ENCODE measurements at regions not wholly inside any gene's neighbourhood (a gene's known extent, or its start where the extent isn't known, plus 50 kb on each side); places are given as distances from the start of the nearest gene placed in this dataset.

DNA sequence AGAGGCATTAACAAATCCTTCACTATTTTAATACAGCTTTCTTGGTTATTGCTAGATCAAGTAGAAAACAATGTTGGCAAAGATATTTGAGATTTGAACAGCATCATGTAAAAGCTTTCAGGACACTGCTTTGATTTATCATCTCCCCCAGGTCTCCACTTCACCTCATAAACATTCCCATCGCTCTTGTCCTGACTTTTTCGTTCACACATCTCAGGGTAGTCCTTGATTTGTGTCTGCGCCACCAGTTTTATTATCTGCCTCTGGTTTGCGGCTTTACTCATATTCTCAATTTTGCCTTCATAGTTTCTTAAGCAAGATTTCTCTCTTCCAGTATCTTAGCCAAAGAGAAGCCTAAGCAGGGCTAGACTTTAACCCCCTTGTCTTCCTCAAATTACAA, 63.5 kb upstream of the ROR1 start:
- Histone ChIP-seq H3K36me3 (ENCODE audit: insufficient read depth, insufficient read length, low read length) (no peaks in the 10 kb centered on the region), H3K9ac (ENCODE audit: insufficient read length, low read depth) (no peak overlapping the region), H3K4me1 (ENCODE audit: insufficient read depth, insufficient read length) (no peaks in the 10 kb centered on the region), H3K27me3 (ENCODE audit: insufficient read depth, insufficient read length) (no peaks in the 10 kb centered on the region), H3K9me3 (ENCODE audit: insufficient read depth, low read length) (no peaks in the 10 kb centered on the region), H3K4me3 (ENCODE audit: insufficient read length, low read depth) (no peak overlapping the region)
- TF ChIP-seq SUZ12 (IDR thresholded peaks at IDR 0.05; ENCODE audit: extremely low read depth, insufficient read depth, insufficient read length) (no peak), ZNF274 (IDR thresholded peaks at IDR 0.05; ENCODE audit: low read depth, low read length) (no peak), YY1 (IDR thresholded peaks at IDR 0.05; ENCODE audit: insufficient read depth, insufficient read length) (no peak)
- DNase-seq (ENCODE audit: low read depth, low spot score) = no peak

DNA sequence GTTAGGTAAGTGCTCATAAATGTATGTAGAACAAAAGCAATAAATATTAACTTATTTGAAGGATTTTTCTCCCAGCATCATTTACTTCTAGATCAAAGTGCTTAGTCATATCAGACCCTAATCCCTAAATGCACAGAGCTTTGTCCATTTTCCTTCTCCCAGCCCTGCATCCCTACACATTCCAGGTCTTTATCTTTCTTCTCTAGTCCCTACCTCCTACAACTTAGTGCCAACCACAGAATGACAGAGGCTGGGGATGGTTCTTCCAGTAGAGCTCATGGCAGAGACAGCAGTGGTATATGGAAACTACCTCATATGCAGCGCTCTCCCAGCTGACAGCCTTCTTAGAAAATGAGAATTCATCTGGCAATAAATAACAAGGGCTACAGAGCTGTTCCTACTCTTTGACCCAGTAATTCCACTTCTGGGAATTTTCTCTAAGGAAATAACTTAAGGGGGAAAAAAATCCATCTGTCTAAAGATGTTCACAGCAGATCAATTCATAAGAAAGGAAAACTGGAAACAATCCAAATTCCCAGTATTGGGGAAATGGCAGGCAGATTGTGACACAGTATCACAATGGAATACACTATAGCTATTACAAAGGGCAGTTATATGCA, 62.9 kb upstream of the ROR1 start:
- Histone ChIP-seq H3K9me3 (ENCODE audit: insufficient read depth, low read length) (no peaks in the 10 kb centered on the region), H3K36me3 (ENCODE audit: insufficient read depth, insufficient read length, low read length) (no peaks in the 10 kb centered on the region), H3K9ac (ENCODE audit: insufficient read length, low read depth) (no peak overlapping the region), H3K4me3 (ENCODE audit: insufficient read length, low read depth) (no peak overlapping the region), H3K4me1 (ENCODE audit: insufficient read depth, insufficient read length) (no peaks in the 10 kb centered on the region), H3K27me3 (ENCODE audit: insufficient read depth, insufficient read length) (no peaks in the 10 kb centered on the region)
- DNase-seq (ENCODE audit: low read depth, low spot score) = no peak
- TF ChIP-seq SUZ12 (IDR thresholded peaks at IDR 0.05; ENCODE audit: extremely low read depth, insufficient read depth, insufficient read length) (no peak), YY1 (IDR thresholded peaks at IDR 0.05; ENCODE audit: insufficient read depth, insufficient read length) (no peak), ZNF274 (IDR thresholded peaks at IDR 0.05; ENCODE audit: low read depth, low read length) (no peak)

DNA sequence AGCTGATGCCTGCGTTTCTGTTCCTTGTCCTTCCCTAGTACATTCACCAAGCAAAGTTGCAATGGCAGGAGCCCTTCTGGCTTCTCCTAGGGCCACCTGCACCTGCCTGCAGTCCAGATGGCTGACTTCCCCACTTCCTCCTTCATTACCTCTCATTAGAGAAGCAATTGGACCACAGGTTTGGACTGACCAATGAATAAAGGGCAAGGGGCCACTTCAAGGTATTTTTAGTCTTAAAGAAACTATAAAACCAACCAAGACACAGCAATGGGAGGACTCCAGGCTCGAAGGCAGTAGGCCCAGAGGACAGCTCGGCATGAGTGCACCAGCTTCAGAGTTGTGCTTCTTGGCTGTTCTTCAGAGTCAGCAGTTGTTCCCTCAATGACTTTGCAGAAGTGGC, 60.8 kb upstream of the ROR1 start:
- H3K36me3 ChIP-seq (ENCODE audit: insufficient read depth, insufficient read length, low read length) = no peaks in the 10 kb centered on the region
- TF ChIP-seq SUZ12 (IDR thresholded peaks at IDR 0.05; ENCODE audit: extremely low read depth, insufficient read depth, insufficient read length) (no peak), ZNF274 (IDR thresholded peaks at IDR 0.05; ENCODE audit: low read depth, low read length) (no peak), YY1 (IDR thresholded peaks at IDR 0.05; ENCODE audit: insufficient read depth, insufficient read length) (no peak)

DNA sequence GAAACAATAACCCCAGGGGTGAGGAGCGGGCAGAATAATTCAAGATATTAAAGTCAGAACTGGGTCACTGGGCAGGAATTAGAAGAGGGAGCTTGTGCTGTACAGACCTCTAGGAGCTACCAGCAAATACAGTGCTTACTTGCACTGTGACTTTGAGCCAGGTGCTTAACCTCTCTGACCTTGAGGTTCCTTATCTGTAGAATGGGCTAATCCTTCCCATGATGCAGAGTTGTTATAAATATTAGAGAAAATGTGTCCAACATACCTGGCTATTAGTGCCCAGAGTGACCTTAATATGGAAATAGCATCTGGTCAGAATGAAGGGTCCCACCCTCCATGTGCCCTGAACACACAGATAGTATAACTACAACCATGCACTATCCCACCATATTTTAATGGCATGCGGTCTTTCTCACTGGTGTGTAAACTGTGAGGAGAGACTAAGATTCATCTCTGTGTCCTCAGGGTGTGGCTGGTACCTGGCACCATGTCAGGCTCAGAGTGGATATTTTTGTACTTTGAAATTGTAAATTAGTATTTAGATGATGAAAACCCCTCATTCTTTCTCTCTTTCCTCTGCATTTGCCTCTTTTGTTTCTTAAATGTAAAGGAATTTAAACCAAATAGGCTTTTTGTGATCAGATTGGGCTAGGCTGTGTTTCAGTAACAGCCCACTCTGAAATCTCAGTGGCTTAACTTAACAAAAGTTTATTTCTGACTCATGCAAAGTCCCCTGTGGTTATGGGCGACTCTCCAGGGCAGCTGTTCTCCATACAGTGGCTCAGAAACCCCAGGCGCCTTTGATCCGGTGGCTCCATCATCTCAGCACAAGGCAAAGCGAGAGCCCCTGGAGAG, 60.0 kb upstream of the ROR1 start:
- peak; percentile 32 for DNase-seq (ENCODE audit: low read depth, low spot score)
- H3K9me3 ChIP-seq (ENCODE audit: insufficient read depth, low read length) = no peaks in the 10 kb centered on the region
- no peak overlapping the region for H3K4me3 ChIP-seq (ENCODE audit: insufficient read length, low read depth)
- H3K9ac ChIP-seq (ENCODE audit: insufficient read length, low read depth) = no peak overlapping the region
- no peaks in the 10 kb centered on the region for H3K36me3 ChIP-seq (ENCODE audit: insufficient read depth, insufficient read length, low read length)
- peaks cover 5% of the 10 kb centered on the region for H3K27me3 ChIP-seq (ENCODE audit: insufficient read depth, insufficient read length)
- TF ChIP-seq SUZ12 (IDR thresholded peaks at IDR 0.05; ENCODE audit: extremely low read depth, insufficient read depth, insufficient read length) = no peak
- no peak for TF ChIP-seq YY1 (IDR thresholded peaks at IDR 0.05; ENCODE audit: insufficient read depth, insufficient read length)
- TF ChIP-seq ZNF274 (IDR thresholded peaks at IDR 0.05; ENCODE audit: low read depth, low read length) = no peak
- H3K4me1 ChIP-seq (ENCODE audit: insufficient read depth, insufficient read length) = no peaks in the 10 kb centered on the region

More for the DNA sequence above, 60.8 kb upstream of the ROR1 start:
- peaks cover 5% of the 10 kb centered on the region for H3K27me3 ChIP-seq (ENCODE audit: insufficient read depth, insufficient read length)
- DNase-seq (ENCODE audit: low read depth, low spot score) = no peak
- H3K4me1 ChIP-seq (ENCODE audit: insufficient read depth, insufficient read length) = no peaks in the 10 kb centered on the region
- no peak overlapping the region for H3K9ac ChIP-seq (ENCODE audit: insufficient read length, low read depth)
- no peak overlapping the region for H3K4me3 ChIP-seq (ENCODE audit: insufficient read length, low read depth)
- no peaks in the 10 kb centered on the region for H3K9me3 ChIP-seq (ENCODE audit: insufficient read depth, low read length)

DNA sequence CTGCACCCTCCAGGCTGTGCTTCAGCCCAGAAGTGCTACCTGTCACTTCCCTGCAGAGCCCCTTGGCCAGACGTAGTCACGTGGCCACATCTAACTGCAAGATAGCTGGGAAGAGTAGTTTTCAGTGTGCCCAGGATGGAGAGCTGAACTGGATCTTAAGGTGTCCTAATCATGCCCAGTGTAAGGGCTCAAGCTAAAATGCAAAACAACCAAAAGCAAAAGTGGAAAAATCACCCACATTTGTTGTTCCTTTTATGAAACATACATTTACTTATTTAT, 59.4 kb upstream of the ROR1 start:
- TF ChIP-seq YY1 (IDR thresholded peaks at IDR 0.05; ENCODE audit: insufficient read depth, insufficient read length) (no peak), ZNF274 (IDR thresholded peaks at IDR 0.05; ENCODE audit: low read depth, low read length) (no peak), SUZ12 (IDR thresholded peaks at IDR 0.05; ENCODE audit: extremely low read depth, insufficient read depth, insufficient read length) (no peak)
- H3K27me3 ChIP-seq (ENCODE audit: insufficient read depth, insufficient read length) = peaks cover 7% of the 10 kb centered on the region
- no peaks in the 10 kb centered on the region for H3K9me3 ChIP-seq (ENCODE audit: insufficient read depth, low read length)
- no peak overlapping the region for H3K9ac ChIP-seq (ENCODE audit: insufficient read length, low read depth)
- H3K4me1 ChIP-seq (ENCODE audit: insufficient read depth, insufficient read length) = no peaks in the 10 kb centered on the region
- no peak for DNase-seq (ENCODE audit: low read depth, low spot score)
- no peaks in the 10 kb centered on the region for H3K36me3 ChIP-seq (ENCODE audit: insufficient read depth, insufficient read length, low read length)
- H3K4me3 ChIP-seq (ENCODE audit: insufficient read length, low read depth) = no peak overlapping the region

DNA sequence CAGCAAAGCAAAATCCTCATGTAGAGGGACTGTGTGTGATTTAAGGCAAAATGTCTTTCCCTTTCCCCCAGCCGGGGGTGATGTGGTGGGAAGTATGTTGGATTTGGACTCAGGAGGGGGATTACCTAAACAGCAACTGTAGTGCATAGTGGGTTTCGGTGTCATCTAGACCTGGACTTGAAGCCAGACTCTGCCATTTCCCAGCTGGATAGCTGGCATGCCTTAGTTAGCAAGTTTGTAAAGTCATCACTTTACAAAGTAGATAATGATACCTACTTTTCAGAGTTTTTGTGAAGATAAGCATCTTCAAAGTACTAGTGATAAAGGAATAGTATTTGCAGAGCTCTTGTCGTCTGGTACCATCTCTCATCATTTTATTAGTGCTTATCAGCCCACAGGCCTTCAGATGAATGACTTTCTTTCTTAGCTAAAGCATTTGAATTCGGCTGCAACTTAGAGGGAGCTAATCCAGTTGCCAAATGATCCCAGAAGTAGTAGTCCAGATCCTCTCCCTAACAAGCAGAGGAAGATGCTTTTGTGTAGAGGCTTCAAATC, 56.2 kb upstream of the ROR1 start:
- DNase-seq (ENCODE audit: low read depth, low spot score) = no peak
- H3K36me3 ChIP-seq (ENCODE audit: insufficient read depth, insufficient read length, low read length) = no peaks in the 10 kb centered on the region
- H3K9me3 ChIP-seq (ENCODE audit: insufficient read depth, low read length) = no peaks in the 10 kb centered on the region
- no peak overlapping the region for H3K4me3 ChIP-seq (ENCODE audit: insufficient read length, low read depth)
- H3K4me1 ChIP-seq (ENCODE audit: insufficient read depth, insufficient read length) = no peaks in the 10 kb centered on the region
- peaks cover 11% of the 10 kb centered on the region for H3K27me3 ChIP-seq (ENCODE audit: insufficient read depth, insufficient read length)
- TF ChIP-seq YY1 (IDR thresholded peaks at IDR 0.05; ENCODE audit: insufficient read depth, insufficient read length) (no peak), SUZ12 (IDR thresholded peaks at IDR 0.05; ENCODE audit: extremely low read depth, insufficient read depth, insufficient read length) (no peak), ZNF274 (IDR thresholded peaks at IDR 0.05; ENCODE audit: low read depth, low read length) (no peak)
- no peak overlapping the region for H3K9ac ChIP-seq (ENCODE audit: insufficient read length, low read depth)

DNA sequence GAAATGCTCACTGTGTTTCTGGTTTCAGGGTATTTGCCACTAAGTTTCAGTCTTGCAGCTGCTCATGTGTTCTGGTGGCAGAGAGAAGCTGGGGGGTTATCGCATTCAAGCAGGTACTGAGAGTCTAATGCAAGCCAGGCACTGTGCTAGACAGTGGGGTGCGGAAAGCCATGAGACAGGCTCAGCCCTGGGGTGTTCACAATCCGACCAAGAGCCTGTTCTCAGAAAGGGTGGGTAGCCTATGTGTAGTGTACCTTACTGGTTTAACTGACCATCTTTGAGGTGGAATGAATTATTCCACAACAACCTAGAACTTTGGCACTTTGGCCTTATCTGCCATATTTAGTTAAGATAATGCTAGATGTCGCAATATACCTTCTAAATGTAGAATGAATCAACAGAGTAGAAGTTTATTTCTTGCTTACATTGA, 55.3 kb upstream of the ROR1 start:
- DNase-seq (ENCODE audit: low read depth, low spot score) = no peak
- TF ChIP-seq ZNF274 (IDR thresholded peaks at IDR 0.05; ENCODE audit: low read depth, low read length) (no peak), SUZ12 (IDR thresholded peaks at IDR 0.05; ENCODE audit: extremely low read depth, insufficient read depth, insufficient read length) (no peak)

More for the DNA sequence above, 55.3 kb upstream of the ROR1 start:
- Histone ChIP-seq H3K9me3 (ENCODE audit: insufficient read depth, low read length) (no peaks in the 10 kb centered on the region), H3K36me3 (ENCODE audit: insufficient read depth, insufficient read length, low read length) (no peaks in the 10 kb centered on the region), H3K27me3 (ENCODE audit: insufficient read depth, insufficient read length) (peaks cover 11% of the 10 kb centered on the region), H3K4me3 (ENCODE audit: insufficient read length, low read depth) (no peak overlapping the region), H3K9ac (ENCODE audit: insufficient read length, low read depth) (no peak overlapping the region), H3K4me1 (ENCODE audit: insufficient read depth, insufficient read length) (no peaks in the 10 kb centered on the region)
